GM12878 (cell line): ENCODE measurements at regions not wholly inside any gene's neighbourhood (a gene's known extent, or its start where the extent isn't known, plus 50 kb on each side); places are given as distances from the start of the nearest gene placed in this dataset.

ENCODE experiments used
- ATAC-seq: fragments of 200-7000 bp; cut with Tn5 transposase; 3 replicates; pipeline ENCODE4 v1.9.1; 2020; ENCODE audit warnings: mild to moderate bottlenecking, moderate library complexity
- BruUV-seq: library from RNA; stranded (reverse); fragments of 400-500 nt; replicated peaks from 2 replicates; lab custom pipeline; 2021; lab: Mats Ljungman, UMichigan
- CTCF ChIA-PET: fragments of 300-600 bp; sonication (Branson Sonifier 250); formaldehyde crosslinking; extraction: SDS; loops from one replicate; lab custom pipeline; 2021; ENCODE audit warnings: inconsistent platforms; lab: Yijun Ruan, JAX
- POLR2A ChIA-PET: fragments of 350-600 bp; formaldehyde crosslinking; extraction: SDS; loops from one replicate; lab custom pipeline; 2021; ENCODE audit warnings: inconsistent platforms; lab: Charles Lee
- RAD21 ChIA-PET: fragments of 300-600 bp; sonication (Branson Sonifier 250); formaldehyde crosslinking; loops from one replicate; lab custom pipeline; 2023; ENCODE audit warnings: antibody characterized with exemption; ENCODE audit not compliant: unreplicated experiment; lab: Charles Lee
- SMC1A ChIA-PET: fragments of 300-600 bp; sonication (Branson Sonifier 250); formaldehyde crosslinking; loops from one replicate; lab custom pipeline; 2023; ENCODE audit not compliant: unreplicated experiment, uncharacterized antibody; lab: Charles Lee
- DNase-seq: peaks from one replicate; pipeline ENCODE4 v3.0.0-alpha.2; 2011; ENCODE audit warnings: low read depth, low spot score
- FAIRE-seq: peaks from 3 replicates; lab custom pipeline; 2011; peaks lifted over from hg19 to GRCh38; lab: Jason Lieb, UNC
- H2AFZ ChIP-seq: 2 replicates; pipeline ENCODE4 v1.6.0; 2011; ENCODE audit warnings: low read depth, low read length, control low read depth; ENCODE audit not compliant: control insufficient read depth
- H3K27ac ChIP-seq: 2 replicates; pipeline ENCODE4 v1.5.1; 2011; ENCODE audit warnings: control low read depth; ENCODE audit not compliant: control insufficient read depth, insufficient read depth
- H3K27me3 ChIP-seq, 2 experiments: replicated peaks in 1 of 2; 2 replicates each; pipeline versions ENCODE4 v1.6.0 to v1.6.1; 2011; ENCODE audit warnings: low read length in 1 of 2; ENCODE audit not compliant: control insufficient read depth in 2 of 2, insufficient read depth in 2 of 2
- H3K36me3 ChIP-seq, 2 experiments: 2 replicates each; pipeline ENCODE4 v1.5.1; 2011; ENCODE audit warnings: low read length in 1 of 2; ENCODE audit not compliant: control insufficient read depth in 2 of 2, insufficient read depth in 2 of 2
- H3K4me1 ChIP-seq: 2 replicates; pipeline ENCODE4 v1.6.1; 2011; ENCODE audit warnings: mild to moderate bottlenecking, low read length, moderate library complexity, mixed read lengths; ENCODE audit not compliant: control insufficient read depth, insufficient read depth
- H3K4me2 ChIP-seq: 2 replicates; pipeline ENCODE4 v1.6.0; 2011; ENCODE audit warnings: control low read depth; ENCODE audit not compliant: control insufficient read depth, insufficient read depth
- H3K4me3 ChIP-seq: fragments of 200-600 bp; sonication (generic); 2 replicates; pipeline ENCODE4 v1.5.1; 2016
- H3K79me2 ChIP-seq: 2 replicates; pipeline ENCODE4 v1.6.0; 2011; ENCODE audit warnings: low read length; ENCODE audit not compliant: control insufficient read depth, insufficient read depth
- H3K9ac ChIP-seq: 2 replicates; pipeline ENCODE4 v1.8.0; 2011; ENCODE audit warnings: low read length, control low read depth, mixed read lengths; ENCODE audit not compliant: control insufficient read depth, insufficient read depth
- H3K9me3 ChIP-seq: replicated peaks from 3 replicates; pipeline ENCODE4 v1.5.1; 2011; ENCODE audit warnings: mild to moderate bottlenecking, low read length; ENCODE audit not compliant: control insufficient read depth, insufficient read depth
- H4K20me1 ChIP-seq: 2 replicates; pipeline ENCODE4 v1.6.0; 2011; ENCODE audit not compliant: control insufficient read depth, insufficient read depth
- CUX1 ChIP-seq: IDR thresholded peaks from 2 replicates; pipeline ENCODE4 v1.6.1; 2012; ENCODE audit warnings: improper control_type of control experiment, low read depth, low read length; ENCODE audit not compliant: insufficient replicate concordance
- NKRF ChIP-seq: fragments of 450-650 bp; conservative IDR thresholded peaks from 2 replicates; pipeline ENCODE4 v1.6.1; 2017; ENCODE audit warnings: mild to moderate bottlenecking, moderate library complexity
- PKNOX1 ChIP-seq: fragments of 450-650 bp; IDR thresholded peaks from 2 replicates; pipeline ENCODE4 v1.6.1; 2016; ENCODE audit warnings: mild to moderate bottlenecking
- WGBS: methylation state at CpG from one replicate; pipeline ENCODE4 v1.1.6; 2016; ENCODE audit warnings: low lambda C conversion rate; ENCODE audit not compliant: insufficient replicate concordance, insufficient coverage; ENCODE audit errors: missing lambda C conversion rate; 5-methylcytosine and 5-hydroxymethylcytosine counted together
- in situ Hi-C: fragments of 300-500 bp; cut with MboI; formaldehyde crosslinking; loops from 9 replicates; pipeline ENCODE4 v1.14.3; 2018; ENCODE audit warnings: mixed read lengths
- intact Hi-C: fragments of 100-400 bp; cut with micrococcal nuclease; formaldehyde crosslinking; loops from one replicate; pipeline ENCODE4 v1.14.2; 2022; ENCODE audit not compliant: unreplicated experiment

GRCh38 chr2:107385921-107386320 is 440.8 kb upstream of the RGPD4 start (continued):
- TF ChIP-seq CUX1 = no peak

GRCh38 chr2:107392241-107392704 is 434.4 kb upstream of the RGPD4 start:
- Histone ChIP-seq H3K79me2 (no peaks in the 10 kb centered on the region), H3K4me2 (no peak overlapping the region), H3K27ac (no peak overlapping the region), H3K4me3 (no peak overlapping the region), H3K27me3 (no peaks in the 10 kb centered on the region), H4K20me1 (no peaks in the 10 kb centered on the region), H3K9ac (no peak overlapping the region), H2AFZ (no peak overlapping the region), H3K9me3 (no peaks in the 10 kb centered on the region), H3K36me3 (no peaks in the 10 kb centered on the region), H3K4me1 (no peaks in the 10 kb centered on the region)
- TF ChIP-seq PKNOX1 (no peak), NKRF (no peak)
- no peak for DNase-seq
- 77% methylated on average over 26 of the region's 32 CpGs for WGBS
- ChIA-PET CTCF (no interaction called here), RAD21 (no interaction called here), POLR2A (no interaction called here), SMC1A (no interaction called here)
- ATAC-seq = no peak
- no TSS peak for BruUV-seq
- no peak for FAIRE-seq
- in situ Hi-C loops (no loop called here), intact Hi-C loops (no loop called here)
